A549 (cell line): ENCODE measurements at regions not wholly inside any gene's neighbourhood (a gene's known extent, or its start where the extent isn't known, plus 50 kb on each side); places are given as distances from the start of the nearest gene placed in this dataset.

Source experiments
- ATAC-seq, 2 experiments: fragments of 200-7000 bp in 1 of 2; fragments of >200 bp in 1 of 2; cut with Nextera tagmentation in 1 of 2; cut with Tn5 transposase in 1 of 2; 3 replicates each; pipeline versions ENCODE4 v1.8.0 to v1.9.1; 2018 to 2020; ENCODE audit warnings: mild to moderate bottlenecking in 1 of 2, moderate library complexity in 1 of 2
- CTCF ChIA-PET: fragments of 300-600 bp; sonication (Branson Sonifier 250); formaldehyde crosslinking; extraction: SDS; loops from one replicate; lab custom pipeline; 2021; ENCODE audit warnings: antibody characterized with exemption, inconsistent platforms; lab: Yijun Ruan, JAX
- POLR2A ChIA-PET: fragments of 350-600 bp; formaldehyde crosslinking; extraction: SDS; loops from one replicate; lab custom pipeline; 2021; ENCODE audit warnings: antibody characterized with exemption, inconsistent platforms; lab: Yijun Ruan, JAX
- DNase-seq, 2 experiments: peaks; one replicate each; pipeline versions ENCODE4 v3.0.0 to v3.0.0-alpha.2; 2011 to 2016; ENCODE audit warnings: low read depth in 1 of 2, low spot score in 1 of 2
- FAIRE-seq: peaks from 2 replicates; lab custom pipeline; 2011; peaks lifted over from hg19 to GRCh38; lab: Jason Lieb, UNC
- H3K27ac ChIP-seq, 2 experiments: fragments of >200 bp; sonication (Bioruptor Twin); formaldehyde crosslinking; 3 replicates each; pipeline ENCODE4 v1.5.1; 2016 to 2017
- H3K4me1 ChIP-seq: fragments of >200 bp; sonication (Bioruptor Twin); formaldehyde crosslinking; 3 replicates; pipeline ENCODE4 v1.6.1; 2016
- H3K4me2 ChIP-seq: fragments of >200 bp; sonication (Bioruptor Twin); formaldehyde crosslinking; 3 replicates; pipeline ENCODE4 v1.6.1; 2016
- H3K4me3 ChIP-seq: fragments of >200 bp; sonication (Bioruptor Twin); formaldehyde crosslinking; 3 replicates; pipeline ENCODE4 v1.5.1; 2016
- H3K9me3 ChIP-seq: fragments of >200 bp; sonication (Bioruptor Twin); formaldehyde crosslinking; 3 replicates; pipeline ENCODE4 v1.6.1; 2016
- BCL3 ChIP-seq: fragments of >200 bp; sonication (Bioruptor Twin); formaldehyde crosslinking; IDR thresholded peaks from 3 replicates; pipeline ENCODE4 v1.6.1; 2016
- CHD4 ChIP-seq: fragments of 200-600 bp; sonication (generic); IDR thresholded peaks from 2 replicates; pipeline ENCODE4 v1.6.1; 2016; ENCODE audit warnings: antibody characterized with exemption, mild to moderate bottlenecking, borderline replicate concordance
- E2F6 ChIP-seq: IDR thresholded peaks from 2 replicates; pipeline ENCODE4 v1.6.1; 2012; ENCODE audit warnings: low read depth, borderline replicate concordance
- EHF ChIP-seq: fragments of 250-450 bp; sonication (Bioruptor Pico); IDR thresholded peaks from 2 replicates; pipeline ENCODE4 v1.5.0; 2020; ENCODE audit warnings: mild to moderate bottlenecking
- EHMT2 ChIP-seq: fragments of 200-600 bp; sonication (generic); IDR thresholded peaks from 2 replicates; pipeline ENCODE4 v1.6.1; 2016; ENCODE audit warnings: antibody characterized with exemption, low read depth, mild to moderate bottlenecking, moderate library complexity
- ELK1 ChIP-seq: fragments of 150-350 bp; IDR thresholded peaks from 2 replicates; pipeline ENCODE4 v1.6.1; 2014; ENCODE audit warnings: low read depth, mild to moderate bottlenecking, low read length
- FOXS1 ChIP-seq: fragments of 250-450 bp; sonication (Bioruptor Pico); IDR thresholded peaks from 2 replicates; pipeline ENCODE4 v1.5.0; 2020; ENCODE audit warnings: mild to moderate bottlenecking, moderate library complexity
- HDAC2 ChIP-seq: fragments of 200-600 bp; sonication (generic); IDR thresholded peaks from 2 replicates; pipeline ENCODE4 v1.6.1; 2016
- HMGXB4 ChIP-seq: fragments of 250-450 bp; sonication (Bioruptor Pico); IDR thresholded peaks from 2 replicates; pipeline ENCODE4 v1.5.0; 2021; ENCODE audit warnings: mild to moderate bottlenecking, moderate library complexity, borderline replicate concordance
- KDM5A ChIP-seq: fragments of 200-600 bp; sonication (generic); IDR thresholded peaks from 2 replicates; pipeline ENCODE4 v1.6.1; 2016; ENCODE audit warnings: antibody characterized with exemption, mild to moderate bottlenecking
- MAX ChIP-seq: IDR thresholded peaks from 2 replicates; pipeline ENCODE4 v1.6.1; 2012
- MAZ ChIP-seq: fragments of 150-350 bp; IDR thresholded peaks from 2 replicates; pipeline ENCODE4 v1.6.1; 2014; ENCODE audit warnings: antibody characterized with exemption, low read depth, low read length, borderline replicate concordance
- NPAS2 ChIP-seq: fragments of 250-450 bp; sonication (Bioruptor Pico); IDR thresholded peaks from 2 replicates; pipeline ENCODE4 v1.8.0; 2022; ENCODE audit warnings: mild to moderate bottlenecking, moderate library complexity, borderline replicate concordance
- PHF8 ChIP-seq: fragments of 200-600 bp; sonication (generic); IDR thresholded peaks from 2 replicates; pipeline ENCODE4 v1.6.1; 2016; ENCODE audit warnings: low read depth, mild to moderate bottlenecking, antibody characterized with exemption, moderate library complexity, borderline replicate concordance
- POLR2A ChIP-seq: IDR thresholded peaks from 2 replicates; pipeline ENCODE4 v1.6.1; 2012; ENCODE audit warnings: mild to moderate bottlenecking, low read length
- POLR2AphosphoS2 ChIP-seq: conservative IDR thresholded peaks from 2 replicates; pipeline ENCODE4 v1.6.1; 2012; ENCODE audit warnings: low read length, improper control_type of control experiment, inconsistent platforms
- RCOR1 ChIP-seq: fragments of 150-350 bp; IDR thresholded peaks from 2 replicates; pipeline ENCODE4 v1.6.1; 2014; ENCODE audit warnings: antibody characterized with exemption, low read length, low read depth
- RFX5 ChIP-seq: fragments of 450-650 bp; IDR thresholded peaks from 2 replicates; pipeline ENCODE4 v1.7.1; 2014; ENCODE audit warnings: antibody characterized with exemption, mild to moderate bottlenecking, moderate library complexity
- USF2 ChIP-seq: fragments of 450-650 bp; IDR thresholded peaks from 2 replicates; pipeline ENCODE4 v1.6.1; 2014; ENCODE audit warnings: antibody characterized with exemption
- WGBS: methylation state at CpG from one replicate; pipeline ENCODE4 v1.1.6; 2017; ENCODE audit errors: missing lambda C conversion rate; 5-methylcytosine and 5-hydroxymethylcytosine counted together

- TF ChIP-seq USF2 = no peak
Observed at GRCh38 chr2:228871012-228871411, 400.1 kb downstream of the PID1 start (continued).

GRCh38 chr2:228869636-228870264 lies 401.3 kb downstream of the PID1 start:
- Histone ChIP-seq H3K4me1 (no peaks in the 10 kb centered on the region), H3K9me3 (no peaks in the 10 kb centered on the region), H3K4me3 (no peak overlapping the region), H3K4me2 (no peak overlapping the region), H3K27ac (no peak overlapping the region)
- DNase-seq (no peak), ATAC-seq (no peak), FAIRE-seq (no peak)
- ChIA-PET POLR2A (no interaction called here), CTCF (no interaction called here)
- no peak for TF ChIP-seq E2F6
- TF ChIP-seq FOXS1 = no peak
- TF ChIP-seq MAZ = no peak
- no peak for TF ChIP-seq POLR2A
- TF ChIP-seq RCOR1 = no peak
- no peak for TF ChIP-seq ELK1
- TF ChIP-seq MAX = no peak
- TF ChIP-seq KDM5A = no peak
- no peak for TF ChIP-seq HMGXB4 (CRISPR knock-in tag)
- TF ChIP-seq POLR2AphosphoS2 = no peak
- no peak for TF ChIP-seq PHF8
- no peak for TF ChIP-seq NPAS2 (CRISPR knock-in tag)
- TF ChIP-seq HDAC2 = no peak
- no peak for TF ChIP-seq BCL3
- TF ChIP-seq EHMT2 = no peak

GRCh38 chr2:228867406-228867805 lies 403.7 kb downstream of the PID1 start:
- 20% methylated on average over 4 of the region's 4 CpGs for WGBS
- no peak for FAIRE-seq
- no peaks in the 10 kb centered on the region for H3K4me1 ChIP-seq
- ChIA-PET POLR2A (no interaction called here), CTCF (no interaction called here)
- H3K27ac ChIP-seq = no peak overlapping the region
- H3K9me3 ChIP-seq = no peaks in the 10 kb centered on the region
- DNase-seq = no peak
- no peak overlapping the region for H3K4me3 ChIP-seq
- no peak for ATAC-seq
- no peak overlapping the region for H3K4me2 ChIP-seq
- TF ChIP-seq RFX5 (no peak), EHF (CRISPR knock-in tag) (no peak), CHD4 (no peak)
